B cell (primary cell): ENCODE measurements at regions not wholly inside any gene's neighbourhood (a gene's known extent, or its start where the extent isn't known, plus 50 kb on each side); places are given as distances from the start of the nearest gene placed in this dataset.

ENCODE experiments used
- ATAC-seq: fragments of 200-7000 bp; cut with Tn5 transposase; one replicate; pipeline ENCODE4 v1.10.0; 2021; ENCODE audit warnings: low read depth, mild to moderate bottlenecking, moderate number of reproducible peaks, moderate library complexity
- CTCF ChIA-PET: fragments of 350-600 bp; sonication (Branson Sonifier 250); formaldehyde crosslinking; loops from one replicate; lab custom pipeline; 2021; ENCODE audit warnings: antibody characterized with exemption, inconsistent platforms; lab: Charles Lee
- POLR2A ChIA-PET: fragments of 350-600 bp; sonication (Branson Sonifier 250); formaldehyde crosslinking; loops from one replicate; lab custom pipeline; 2021; ENCODE audit warnings: antibody characterized with exemption; lab: Charles Lee
- DNase-seq: peaks from one replicate; pipeline ENCODE4 v3.0.0; 2013
- H2AFZ ChIP-seq: 2 replicates; pipeline ENCODE4 v1.6.1; 2012; ENCODE audit warnings: mild to moderate bottlenecking, low read depth, low read length; ENCODE audit not compliant: insufficient read depth, poor library complexity, severe bottlenecking
- H3K27ac ChIP-seq, 2 donors: 1 replicate in 1 of 2; 2 replicates in 1 of 2; pipeline ENCODE4 v1.5.1; 2012 to 2013; ENCODE audit warnings: low read length in 2 of 2, mild to moderate bottlenecking in 2 of 2, moderate library complexity in 1 of 2
- H3K27me3 ChIP-seq, 4 experiments: fragments of 200-600 bp in 1 of 4; sonication (generic) in 1 of 4; replicated peaks in 1 of 4; 1 replicate in 2 of 4; 2 replicates in 2 of 4; pipeline versions ENCODE4 v1.6.1 to v1.7.0; 2013 to 2016; ENCODE audit warnings: low read length in 3 of 4, mild to moderate bottlenecking in 2 of 4, mixed read lengths in 1 of 4, moderate library complexity in 1 of 4; ENCODE audit not compliant: insufficient read depth in 4 of 4, control insufficient read depth in 3 of 4; ENCODE audit errors: control extremely low read depth in 1 of 4
- H3K36me3 ChIP-seq, 2 experiments: replicated peaks in 1 of 2; 1 replicate in 1 of 2; 2 replicates in 1 of 2; pipeline versions ENCODE4 v1.6.1 to v1.7.1; 2013; ENCODE audit warnings: low read length in 1 of 2; ENCODE audit not compliant: insufficient read depth in 2 of 2, control insufficient read depth in 1 of 2; ENCODE audit errors: control extremely low read depth in 1 of 2, extremely low read depth in 1 of 2
- H3K4me1 ChIP-seq, 2 donors: fragments of 200-600 bp in 1 of 2; sonication (generic) in 1 of 2; 1 replicate in 1 of 2; 2 replicates in 1 of 2; pipeline versions ENCODE4 v1.5.1 to v1.6.1; 2013 to 2017; ENCODE audit warnings: low read length in 2 of 2; ENCODE audit not compliant: control insufficient read depth in 2 of 2, insufficient read depth in 2 of 2
- H3K4me2 ChIP-seq: replicated peaks from 2 replicates; pipeline ENCODE3; 2012; ENCODE audit warnings: mild to moderate bottlenecking, low read depth, low read length; ENCODE audit not compliant: poor library complexity, severe bottlenecking
- H3K4me3 ChIP-seq, 5 experiments: fragments of 200-600 bp in 1 of 5; sonication (generic) in 1 of 5; 1 replicate in 3 of 5; 2 replicates in 2 of 5; pipeline versions ENCODE4 v1.5.1 to v1.7.0; 2011 to 2016; ENCODE audit warnings: low read length in 4 of 5, mild to moderate bottlenecking in 4 of 5, low read depth in 2 of 5, control low read depth in 1 of 5, moderate library complexity in 1 of 5; ENCODE audit not compliant: insufficient read depth in 1 of 5; ENCODE audit errors: control extremely low read depth in 1 of 5, extremely low read depth in 1 of 5
- H3K79me2 ChIP-seq: fragments of 200-600 bp; sonication (generic); one replicate; pipeline ENCODE4 v1.6.0; 2016; ENCODE audit warnings: low read length; ENCODE audit not compliant: control insufficient read depth, insufficient read depth
- H3K9ac ChIP-seq: fragments of 200-600 bp; sonication (generic); 2 replicates; pipeline ENCODE4 v1.6.1; 2017; ENCODE audit warnings: mild to moderate bottlenecking, low read length, moderate library complexity
- H3K9me3 ChIP-seq, 3 donors: one replicate each; pipeline versions ENCODE4 v1.6.1 to v1.7.1; 2013; ENCODE audit warnings: low read length in 2 of 3; ENCODE audit not compliant: control insufficient read depth in 2 of 3, insufficient read depth in 1 of 3; ENCODE audit errors: control extremely low read depth in 1 of 3
- H4K20me1 ChIP-seq: 2 replicates; pipeline ENCODE4 v1.6.0; 2012; ENCODE audit warnings: mild to moderate bottlenecking, low read length; ENCODE audit not compliant: insufficient read depth, control insufficient read depth, poor library complexity, severe bottlenecking
- H3K27ac Mint-ChIP-seq: one replicate; pipeline ENCODE4 v1.8.0; 2021; ENCODE audit warnings: mixed read lengths
- H3K27me3 Mint-ChIP-seq: one replicate; pipeline ENCODE4 v1.8.0; 2021; ENCODE audit warnings: mixed read lengths
- H3K4me1 Mint-ChIP-seq: one replicate; pipeline ENCODE4 v1.8.0; 2021; ENCODE audit warnings: mixed read lengths
- H3K4me3 Mint-ChIP-seq: one replicate; pipeline ENCODE4 v1.8.0; 2021; ENCODE audit warnings: mixed read lengths
- H3K9me3 Mint-ChIP-seq: one replicate; pipeline ENCODE4 v1.8.0; 2022; ENCODE audit warnings: mixed read lengths; ENCODE audit not compliant: insufficient read depth
- EZH2 ChIP-seq: IDR thresholded peaks from 2 replicates; pipeline ENCODE4 v1.6.1; 2012; ENCODE audit warnings: borderline replicate concordance, low read depth, mild to moderate bottlenecking, moderate library complexity, low read length; ENCODE audit not compliant: insufficient read depth, poor library complexity, severe bottlenecking
- WGBS: methylation state at CpG from one replicate; pipeline ENCODE4 v1.1.5; 2013; ENCODE audit warnings: missing lambda C conversion rate; ENCODE audit not compliant: insufficient coverage; 5-methylcytosine and 5-hydroxymethylcytosine counted together
- intact Hi-C: fragments of 100-400 bp; cut with micrococcal nuclease; formaldehyde crosslinking; loops from one replicate; pipeline ENCODE4 v1.10.0; 2022
- TF ChIP-seq, protein P1 (sequence below): fragments of 200-600 bp; IDR thresholded peaks from one replicate; pipeline ENCODE4 v1.8.0; 2022; ENCODE audit warnings: antibody characterized with exemption, mild to moderate bottlenecking

DNA sequence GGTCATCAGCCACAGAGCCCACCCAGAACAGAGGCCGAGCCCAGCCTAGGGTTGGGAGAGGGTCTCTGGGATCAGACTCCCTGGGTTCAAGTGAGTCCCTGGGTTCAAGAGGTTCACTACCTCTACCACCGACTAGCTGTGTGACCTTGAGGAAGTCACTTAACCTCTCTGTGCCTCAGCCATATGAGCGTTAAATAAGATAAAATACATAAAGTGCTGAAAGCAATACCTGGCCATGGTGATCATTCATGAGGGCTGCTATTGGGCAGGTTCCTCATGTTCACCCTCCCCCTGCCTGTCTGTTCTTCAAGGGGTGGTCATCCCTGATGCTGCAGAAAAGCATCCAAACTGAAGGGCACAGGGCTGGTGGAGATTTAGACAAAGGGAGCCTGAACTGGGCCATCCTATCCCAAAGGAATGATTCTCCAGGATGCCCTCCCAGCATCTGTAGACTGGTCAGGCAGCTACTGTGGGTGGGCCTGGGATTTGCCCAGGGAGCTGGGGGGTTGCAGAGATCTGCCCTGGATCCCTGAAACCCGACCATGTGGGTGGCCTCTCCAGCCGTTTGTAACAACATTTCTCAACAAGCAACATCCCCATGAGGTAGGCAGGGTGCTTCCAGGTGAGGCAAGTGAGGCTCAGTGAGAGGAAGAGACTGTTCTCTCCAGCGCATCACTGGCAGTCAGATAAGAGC is 196.6 kb downstream of the MATN1 start:
- H2AFZ ChIP-seq: no peak overlapping the region
- ChIA-PET POLR2A (no interaction called here), CTCF (no interaction called here)
- no peak for DNase-seq
- H4K20me1 ChIP-seq: no peaks in the 10 kb centered on the region
- H3K4me3 Mint-ChIP-seq: no peak overlapping the region
- TF ChIP-seq EZH2: no peak
- TF ChIP-seq, protein P1, sequence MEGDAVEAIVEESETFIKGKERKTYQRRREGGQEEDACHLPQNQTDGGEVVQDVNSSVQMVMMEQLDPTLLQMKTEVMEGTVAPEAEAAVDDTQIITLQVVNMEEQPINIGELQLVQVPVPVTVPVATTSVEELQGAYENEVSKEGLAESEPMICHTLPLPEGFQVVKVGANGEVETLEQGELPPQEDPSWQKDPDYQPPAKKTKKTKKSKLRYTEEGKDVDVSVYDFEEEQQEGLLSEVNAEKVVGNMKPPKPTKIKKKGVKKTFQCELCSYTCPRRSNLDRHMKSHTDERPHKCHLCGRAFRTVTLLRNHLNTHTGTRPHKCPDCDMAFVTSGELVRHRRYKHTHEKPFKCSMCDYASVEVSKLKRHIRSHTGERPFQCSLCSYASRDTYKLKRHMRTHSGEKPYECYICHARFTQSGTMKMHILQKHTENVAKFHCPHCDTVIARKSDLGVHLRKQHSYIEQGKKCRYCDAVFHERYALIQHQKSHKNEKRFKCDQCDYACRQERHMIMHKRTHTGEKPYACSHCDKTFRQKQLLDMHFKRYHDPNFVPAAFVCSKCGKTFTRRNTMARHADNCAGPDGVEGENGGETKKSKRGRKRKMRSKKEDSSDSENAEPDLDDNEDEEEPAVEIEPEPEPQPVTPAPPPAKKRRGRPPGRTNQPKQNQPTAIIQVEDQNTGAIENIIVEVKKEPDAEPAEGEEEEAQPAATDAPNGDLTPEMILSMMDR: no peak
- H3K27me3 ChIP-seq: peaks cover 0 to 3% (median 0%) of the 10 kb centered on the region in 4 experiments
- intact Hi-C loops: no loop called here
- ATAC-seq: no peak
- H3K27me3 Mint-ChIP-seq: peaks cover 20% of the 10 kb centered on the region
- no peak overlapping the region for H3K27ac ChIP-seq
- H3K4me1 Mint-ChIP-seq: no peaks in the 10 kb centered on the region
- H3K9me3 ChIP-seq: no peaks in the 10 kb centered on the region
- no peak overlapping the region for H3K4me3 ChIP-seq
- H3K79me2 ChIP-seq: no peaks in the 10 kb centered on the region
- H3K9me3 Mint-ChIP-seq: no peaks in the 10 kb centered on the region
- H3K27ac Mint-ChIP-seq: no peak overlapping the region
- H3K4me2 ChIP-seq: no peak overlapping the region
- no CpG with 5 or more reads among the region's 6 CpGs for WGBS
- H3K36me3 ChIP-seq: no peaks in the 10 kb centered on the region
- no peaks in the 10 kb centered on the region for H3K4me1 ChIP-seq
- H3K9ac ChIP-seq: no peak overlapping the region

DNA sequence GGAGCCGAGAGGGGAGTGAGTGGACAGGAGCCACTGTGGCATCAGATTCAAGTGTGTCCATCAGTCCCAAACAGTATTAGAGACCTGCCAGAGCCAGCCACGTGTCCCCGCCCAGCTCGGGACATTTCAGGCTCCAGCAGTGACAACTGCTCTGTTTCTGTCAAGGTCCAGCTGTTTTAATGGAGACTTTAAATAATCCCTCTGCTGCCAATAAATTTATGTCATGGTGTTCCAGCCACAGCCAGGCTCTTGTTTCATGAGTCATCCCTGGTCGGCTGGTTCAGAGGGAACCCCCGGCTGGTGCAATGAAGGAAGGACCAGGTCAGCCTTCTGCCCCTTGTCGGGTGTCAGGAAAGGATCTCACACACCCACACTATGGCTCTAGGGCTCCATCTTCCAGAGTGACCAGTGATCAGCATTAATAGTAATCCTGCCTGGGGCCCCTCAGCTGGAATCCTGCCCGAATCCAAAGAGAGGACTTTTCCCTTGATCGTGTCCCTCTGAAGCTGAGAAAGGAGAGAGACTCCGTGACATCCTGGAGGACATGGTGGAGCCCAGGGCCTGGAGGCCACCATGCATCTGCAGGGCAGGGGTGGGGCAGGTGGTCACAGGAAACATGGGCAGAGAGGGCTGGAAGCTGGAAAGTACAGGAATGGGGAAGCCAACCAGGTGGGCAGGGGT is 197.3 kb downstream of the MATN1 start:
- no peaks in the 10 kb centered on the region for H3K79me2 ChIP-seq
- Mint-ChIP-seq H3K4me3 (no peak overlapping the region), H3K27ac (no peak overlapping the region), H3K4me1 (no peaks in the 10 kb centered on the region), H3K27me3 (peaks cover 27% of the 10 kb centered on the region), H3K9me3 (no peaks in the 10 kb centered on the region)
- WGBS: 62% methylated on average over 10 of the region's 10 CpGs
- TF ChIP-seq EZH2: no peak
- TF ChIP-seq, protein P1: no peak
- POLR2A ChIA-PET: no interaction called here
- no peak overlapping the region for H3K27ac ChIP-seq
- H3K4me1 ChIP-seq: no peaks in the 10 kb centered on the region
- no peak overlapping the region for H3K4me3 ChIP-seq
- intact Hi-C loops: no loop called here
- CTCF ChIA-PET: no interaction called here
- H3K27me3 ChIP-seq: peaks cover 0 to 3% (median 0%) of the 10 kb centered on the region in 4 experiments
- H4K20me1 ChIP-seq: no peaks in the 10 kb centered on the region
- H3K4me2 ChIP-seq: no peak overlapping the region
- no peaks in the 10 kb centered on the region for H3K9me3 ChIP-seq
- ATAC-seq (no peak), DNase-seq (no peak)
- no peaks in the 10 kb centered on the region for H3K36me3 ChIP-seq
- H3K9ac ChIP-seq: no peak overlapping the region
- H2AFZ ChIP-seq: no peak overlapping the region
